ENCODE measurements at regions not wholly inside any gene's neighbourhood (a gene's known extent, or its start where the extent isn't known, plus 50 kb on each side); places are given as distances from the start of the nearest gene placed in this dataset.

- no peak for DNase-seq (ENCODE audit: low spot score)
These were observed 758.2 kb downstream of the TLE1 start for GRCh38 chr9:80931163-80931562.

DNA sequence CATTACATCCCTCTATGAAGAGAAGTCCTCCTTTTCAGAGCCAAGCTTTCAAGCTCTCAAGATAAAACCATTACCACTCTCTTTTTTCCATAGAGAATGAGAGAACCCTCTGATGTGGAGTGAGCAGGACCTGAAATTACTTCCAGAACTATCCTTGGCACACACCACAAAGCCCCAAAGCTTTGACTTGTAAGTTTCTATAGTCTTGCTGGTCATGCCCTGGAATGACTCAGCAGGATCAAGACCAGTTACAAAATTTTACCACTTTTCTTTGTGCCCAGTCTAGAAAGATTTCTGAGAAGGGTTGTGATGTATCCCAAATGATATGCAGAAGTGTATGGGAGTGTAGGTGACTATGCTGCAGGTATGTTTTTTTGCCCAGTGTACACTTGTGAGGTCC, 760.6 kb downstream of the TLE1 start:
- DNase-seq (ENCODE audit: low spot score): no peak

- DNase-seq (ENCODE audit: low spot score): no peak
These were observed 762.7 kb downstream of the TLE1 start for GRCh38 chr9:80926611-80927010.

- no peak for DNase-seq (ENCODE audit: low spot score)
These were observed 766.8 kb downstream of the TLE1 start for GRCh38 chr9:80922544-80922943.

DNA sequence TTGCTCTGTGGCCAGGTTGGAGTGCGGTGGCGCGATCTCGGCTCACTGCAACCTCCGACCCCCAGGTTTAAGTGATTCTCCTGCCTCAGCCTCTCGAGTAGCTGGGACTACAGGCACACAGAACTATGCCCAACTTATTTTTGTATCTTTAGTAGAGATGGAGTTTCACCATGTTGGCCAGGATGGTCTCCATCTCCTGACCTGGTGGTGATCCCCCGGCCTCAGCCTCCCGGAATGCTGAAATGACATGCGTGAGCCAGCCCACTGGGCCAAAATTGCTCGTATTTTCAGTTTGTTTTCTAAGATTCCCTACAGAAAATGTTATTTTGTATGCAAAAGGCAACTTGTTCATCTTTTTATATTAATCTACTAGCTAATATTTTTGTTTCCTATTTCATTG, 782.6 kb downstream of the TLE1 start:
- no peak for DNase-seq (ENCODE audit: low spot score)

GRCh38 chr9:80899208-80899607, 790.1 kb downstream of the TLE1 start:
- no peak for DNase-seq (ENCODE audit: low spot score)

GRCh38 chr9:80893190-80893589, 796.2 kb downstream of the TLE1 start:
- no peak for DNase-seq (ENCODE audit: low spot score)

GRCh38 chr9:80892703-80893102, 796.6 kb downstream of the TLE1 start:
- DNase-seq (ENCODE audit: low spot score): no peak

DNA sequence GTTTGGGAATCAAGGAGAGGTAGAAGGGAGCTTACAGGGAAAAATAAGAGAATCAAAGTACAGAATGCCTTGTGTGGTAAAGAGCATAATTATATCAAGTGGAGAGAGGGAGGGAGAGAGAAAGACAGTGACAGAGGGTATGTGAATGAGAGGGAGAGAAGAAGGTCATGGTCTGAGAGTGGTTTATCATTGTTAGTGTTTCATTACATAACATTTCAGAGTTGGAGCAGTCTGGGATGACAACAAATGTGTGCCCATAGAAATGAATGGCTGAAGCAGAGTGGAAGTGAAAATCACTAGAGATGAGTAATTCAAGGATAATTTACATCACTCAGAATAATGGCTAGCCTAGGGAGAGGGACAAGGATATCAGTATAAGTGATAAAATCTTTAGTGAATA, 799.2 kb downstream of the TLE1 start:
- no peak for DNase-seq (ENCODE audit: low spot score)

DNA sequence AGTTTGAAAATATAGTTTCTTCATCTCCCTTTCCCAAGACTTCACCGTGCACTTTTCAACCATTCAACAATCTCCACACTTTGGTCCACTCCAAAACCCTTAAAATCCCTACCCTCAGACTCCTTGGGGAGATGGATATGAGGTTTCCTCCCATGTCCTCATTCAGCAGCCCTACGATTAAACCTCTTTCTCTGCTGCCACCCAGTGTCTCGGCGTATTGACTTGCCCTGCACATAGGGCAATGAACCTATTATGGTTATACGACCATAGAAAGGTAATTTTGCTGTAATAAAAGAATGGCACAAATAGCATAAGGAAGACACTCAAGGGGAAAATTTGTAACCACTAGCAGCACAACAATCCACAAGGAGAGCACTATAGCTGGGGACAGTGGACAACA, 803.5 kb downstream of the TLE1 start:
- no peak for DNase-seq (ENCODE audit: low spot score)

GRCh38 chr9:80883826-80884579, 805.3 kb downstream of the TLE1 start:
- no peak for DNase-seq (ENCODE audit: low spot score)

DNA sequence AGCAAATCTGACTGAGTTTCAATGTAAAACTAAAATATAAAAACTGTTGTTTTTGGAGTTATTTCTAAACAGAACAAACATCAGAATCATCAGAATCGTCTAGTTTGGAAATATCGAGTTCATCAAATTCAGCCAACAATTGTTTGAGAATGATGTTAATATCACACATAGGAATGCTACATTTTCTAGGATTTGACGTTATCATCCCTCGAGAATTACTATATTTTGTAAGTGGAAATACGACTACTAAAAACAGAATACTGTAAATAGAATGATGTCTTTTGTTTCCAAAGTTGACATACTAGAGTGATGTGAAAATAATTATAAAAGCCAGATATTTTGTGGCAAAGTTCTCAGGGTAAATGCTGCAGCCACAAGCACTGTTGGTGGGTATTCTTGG, 805.9 kb downstream of the TLE1 start:
- DNase-seq (ENCODE audit: low spot score): no peak

- DNase-seq (ENCODE audit: low spot score): no peak
These were observed 807.4 kb downstream of the TLE1 start for GRCh38 chr9:80881940-80882339.

GRCh38 chr9:80881320-80881719, 808.0 kb downstream of the TLE1 start:
- DNase-seq (ENCODE audit: low spot score): no peak

DNA sequence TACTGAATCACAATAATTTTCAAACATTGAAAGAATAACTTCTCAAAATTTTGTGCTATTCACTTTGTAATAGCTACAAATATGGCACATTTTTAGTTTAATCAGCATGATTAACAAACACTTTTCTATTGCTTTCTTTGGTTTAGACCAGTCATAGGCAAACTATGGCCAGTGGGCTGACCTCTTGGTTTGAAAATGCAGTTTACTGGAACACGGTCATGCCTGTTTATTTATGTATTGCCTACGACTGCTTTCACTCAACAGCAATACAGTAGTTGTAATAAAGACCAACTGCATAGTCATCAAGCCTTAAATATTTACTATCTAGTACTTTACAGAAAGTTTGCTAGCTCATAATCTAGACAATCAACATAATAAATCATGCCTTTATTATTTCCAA, 810.8 kb downstream of the TLE1 start:
- no peak for DNase-seq (ENCODE audit: low spot score)

GRCh38 chr9:80875947-80876346, 813.4 kb downstream of the TLE1 start:
- DNase-seq (ENCODE audit: low spot score): no peak

- DNase-seq (ENCODE audit: low spot score): no peak
These were observed 815.1 kb downstream of the TLE1 start for GRCh38 chr9:80874276-80874675.

- DNase-seq (ENCODE audit: low spot score): no peak
These were observed 815.5 kb downstream of the TLE1 start for GRCh38 chr9:80873861-80874260.

GRCh38 chr9:80871596-80871995, 817.8 kb downstream of the TLE1 start:
- DNase-seq (ENCODE audit: low spot score): no peak

- DNase-seq (ENCODE audit: low spot score): no peak
These were observed 821.6 kb downstream of the TLE1 start for GRCh38 chr9:80867731-80868130.

- DNase-seq (ENCODE audit: low spot score): no peak
These were observed 822.6 kb downstream of the TLE1 start for GRCh38 chr9:80866576-80867227.

- DNase-seq (ENCODE audit: low spot score): no peak
These were observed 823.2 kb downstream of the TLE1 start for GRCh38 chr9:80866121-80866520.

DNA sequence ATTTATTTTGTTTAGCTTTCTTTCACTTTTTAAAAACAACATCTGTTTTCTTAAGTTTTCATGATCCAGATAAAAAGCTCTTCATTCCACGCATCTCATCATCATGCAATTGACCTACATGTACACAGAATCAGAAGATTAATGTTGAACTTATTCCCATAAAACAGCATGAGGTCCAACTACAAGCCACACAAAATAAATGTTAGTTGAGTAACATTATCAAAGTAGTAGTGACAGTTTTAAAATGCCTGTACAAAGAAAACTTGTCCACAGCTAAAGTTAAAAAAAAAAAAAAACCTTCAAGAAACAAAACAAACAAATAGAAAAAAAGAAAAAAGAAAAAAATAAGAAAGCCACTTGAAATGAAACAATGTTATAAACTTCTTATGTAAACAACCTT, 846.3 kb downstream of the TLE1 start:
- no peak for DNase-seq (ENCODE audit: low spot score)

DNA sequence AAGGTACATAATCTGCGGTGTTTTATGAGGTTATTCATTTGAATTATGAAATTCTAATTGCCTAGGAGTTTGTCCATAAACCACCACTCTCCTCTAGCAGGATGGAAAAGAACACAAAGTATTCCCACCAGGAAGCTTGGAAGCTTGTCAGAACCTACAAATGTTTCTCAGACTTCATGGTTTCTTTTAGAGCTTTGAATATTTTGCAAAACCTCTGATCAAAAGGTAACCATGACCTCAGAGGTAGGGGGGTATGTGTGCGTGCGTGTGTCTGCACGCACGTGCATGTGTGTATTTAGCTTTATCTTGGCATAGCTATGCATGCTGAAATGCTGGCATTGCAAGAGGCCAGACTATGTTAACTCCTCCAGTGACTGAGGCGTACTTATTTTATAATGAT, 847.0 kb downstream of the TLE1 start:
- DNase-seq (ENCODE audit: low spot score): no peak

All from CD4-positive, alpha-beta T cell treated with Interleukin-15 for 4 hours (primary cell).